Heart left ventricle (tissue), 16 donors: ENCODE measurements at regions not wholly inside any gene's neighbourhood (a gene's known extent, or its start where the extent isn't known, plus 50 kb on each side); places are given as distances from the start of the nearest gene placed in this dataset.

Experiments used
- ATAC-seq, 4 donors: fragments of 200-7000 bp; cut with Tn5 transposase; one replicate each; pipeline ENCODE4 v1.9.1; 2020 to 2022; ENCODE audit warnings: moderate library complexity in 4 of 4, mild to moderate bottlenecking in 3 of 4, moderate number of reproducible peaks in 1 of 4
- DNase-seq, 5 donors: peaks; one replicate each; pipeline ENCODE4 v3.0.0-alpha.2; 2020
- H3K27ac ChIP-seq, 12 donors: fragments of 200-600 bp; sonication (generic) in 4 of 12; one replicate each; pipeline versions ENCODE4 v1.5.0 to v1.8.0; 2016 to 2022; ENCODE audit warnings: mild to moderate bottlenecking in 2 of 12
- H3K27me3 ChIP-seq, 9 donors: fragments of 200-600 bp; sonication (generic) in 2 of 9; one replicate each; pipeline versions ENCODE4 v1.5.1 to v1.8.0; 2016 to 2022; ENCODE audit warnings: mild to moderate bottlenecking in 3 of 9
- H3K36me3 ChIP-seq, 9 donors: fragments of 200-600 bp; sonication (generic) in 2 of 9; one replicate each; pipeline versions ENCODE4 v1.5.0 to v1.8.0; 2018 to 2022; ENCODE audit warnings: mild to moderate bottlenecking in 2 of 9
- H3K4me1 ChIP-seq, 12 donors: fragments of 200-600 bp; sonication (generic) in 4 of 12; one replicate each; pipeline versions ENCODE4 v1.5.0 to v1.8.0; 2016 to 2022; ENCODE audit warnings: mild to moderate bottlenecking in 3 of 12
- H3K4me3 ChIP-seq, 12 donors: fragments of 200-600 bp; sonication (generic) in 4 of 12; one replicate each; pipeline versions ENCODE4 v1.5.0 to v1.8.0; 2017 to 2022; ENCODE audit warnings: mild to moderate bottlenecking in 9 of 12, moderate library complexity in 4 of 12
- H3K9me3 ChIP-seq, 12 donors: fragments of 200-600 bp; sonication (generic) in 4 of 12; one replicate each; pipeline versions ENCODE4 v1.5.0 to v1.8.0; 2016 to 2022; ENCODE audit warnings: mild to moderate bottlenecking in 1 of 12
- POLR2A ChIP-seq, 2 donors: fragments of 450-650 bp; IDR thresholded peaks; one replicate each; pipeline ENCODE4 v1.6.1; 2017; ENCODE audit warnings: antibody characterized with exemption in 2 of 2, mild to moderate bottlenecking in 2 of 2, moderate library complexity in 2 of 2
- WGBS, 4 donors: extraction: QIAGEN DNeasy Blood & Tissue Kit in 2 of 4; methylation state at CpG; one replicate each; pipeline versions ENCODE4 v1.1.5 to v1.1.7; 2013 to 2018; 5-methylcytosine and 5-hydroxymethylcytosine counted together
- intact Hi-C, 10 donors: fragments of 100-400 bp; cut with DNase I; formaldehyde crosslinking; loops; one replicate each; pipeline versions ENCODE4 v1.11.1 to v1.14.2; 2022
- TF ChIP-seq, protein P1 (sequence below), 12 donors: fragments of 200-600 bp; sonication (generic) in 4 of 12; IDR thresholded peaks; one replicate each; pipeline versions ENCODE4 v1.5.0 to v1.8.0; 2018 to 2022; ENCODE audit warnings: antibody characterized with exemption in 12 of 12, mild to moderate bottlenecking in 5 of 12
- donor health status: ischemic (EF 13 %, LVEDD 7.1; RV severe dilation, severe dysfunction).
- donor health status: healthy with polysubstance abuse.
- donor health status: DM: no; HTN: yes; CAD: no.
- donor health status: DM: no; HTN: no; CAD: no.
- donor health status: ischemic (EF 25% LVEDD 6.9; RV normal size, moderate dysfunction).
- donor health status: ischemic (EF 25% LVEDD 5.7; RV mildly dilated, moderate dysfunction).
- donor health status: healthy.
- donor health status: DM: yes; HTN: yes; CAD: no.
- donor health status: ischemic (EF 35%, LVEDD 5.7; RV mildly dilated, moderate dysfunction).
- donor health status: nonischemic (EF 11% LVEDD 7.7; RV severe dilation, severe dysfunction).
- donor health status: DM: yes; HTN: yes; CAD: no.
- donor health status: PGD.
- donor health status: ischemic (EF 29% LVEDD 5.4; RV normal size, mild dysfunction).
- donor health status: nonischemic (EF 23%, LVEDD 6.1; RV moderate dilation, normal function).

DNA sequence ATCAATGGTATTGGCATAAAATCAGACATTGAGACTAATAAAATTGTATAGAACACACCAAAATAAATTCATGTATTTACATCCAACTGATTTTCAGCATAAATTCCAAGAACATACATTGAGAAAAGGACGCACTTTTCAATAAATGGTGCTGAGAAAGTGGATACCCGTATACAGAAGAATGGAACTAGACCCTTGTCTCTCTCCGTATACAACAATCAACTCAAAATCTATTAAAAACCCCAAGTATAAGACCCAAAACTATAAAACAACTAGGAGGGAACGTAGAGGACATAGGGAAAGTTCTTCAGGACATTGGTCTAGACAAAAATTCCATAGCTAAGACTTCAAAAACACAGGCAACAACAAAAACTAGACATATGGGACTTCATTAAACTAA, 97.4 kb downstream of the GGTLC2 start:
- WGBS, 4 donors: 72 to 75% (median 74%) methylated on average over 4 of the region's 4 CpGs
- no peak for ATAC-seq
- H3K4me1 ChIP-seq: no peaks in the 10 kb centered on the region
- H3K27me3 ChIP-seq: peaks cover 0 to 58% (median 19%) of the 10 kb centered on the region in 9 donors
- H3K9me3 ChIP-seq: no peaks in the 10 kb centered on the region
- no peak for TF ChIP-seq POLR2A (IDR thresholded peaks at IDR 0.05)
- TF ChIP-seq, protein P1, sequence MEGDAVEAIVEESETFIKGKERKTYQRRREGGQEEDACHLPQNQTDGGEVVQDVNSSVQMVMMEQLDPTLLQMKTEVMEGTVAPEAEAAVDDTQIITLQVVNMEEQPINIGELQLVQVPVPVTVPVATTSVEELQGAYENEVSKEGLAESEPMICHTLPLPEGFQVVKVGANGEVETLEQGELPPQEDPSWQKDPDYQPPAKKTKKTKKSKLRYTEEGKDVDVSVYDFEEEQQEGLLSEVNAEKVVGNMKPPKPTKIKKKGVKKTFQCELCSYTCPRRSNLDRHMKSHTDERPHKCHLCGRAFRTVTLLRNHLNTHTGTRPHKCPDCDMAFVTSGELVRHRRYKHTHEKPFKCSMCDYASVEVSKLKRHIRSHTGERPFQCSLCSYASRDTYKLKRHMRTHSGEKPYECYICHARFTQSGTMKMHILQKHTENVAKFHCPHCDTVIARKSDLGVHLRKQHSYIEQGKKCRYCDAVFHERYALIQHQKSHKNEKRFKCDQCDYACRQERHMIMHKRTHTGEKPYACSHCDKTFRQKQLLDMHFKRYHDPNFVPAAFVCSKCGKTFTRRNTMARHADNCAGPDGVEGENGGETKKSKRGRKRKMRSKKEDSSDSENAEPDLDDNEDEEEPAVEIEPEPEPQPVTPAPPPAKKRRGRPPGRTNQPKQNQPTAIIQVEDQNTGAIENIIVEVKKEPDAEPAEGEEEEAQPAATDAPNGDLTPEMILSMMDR (IDR thresholded peaks at IDR 0.05): no peak
- no peaks in the 10 kb centered on the region for H3K36me3 ChIP-seq
- intact Hi-C loops: no loop called here
- H3K4me3 ChIP-seq: no peak overlapping the region
- no peak overlapping the region for H3K27ac ChIP-seq
- DNase-seq: no peak

DNA sequence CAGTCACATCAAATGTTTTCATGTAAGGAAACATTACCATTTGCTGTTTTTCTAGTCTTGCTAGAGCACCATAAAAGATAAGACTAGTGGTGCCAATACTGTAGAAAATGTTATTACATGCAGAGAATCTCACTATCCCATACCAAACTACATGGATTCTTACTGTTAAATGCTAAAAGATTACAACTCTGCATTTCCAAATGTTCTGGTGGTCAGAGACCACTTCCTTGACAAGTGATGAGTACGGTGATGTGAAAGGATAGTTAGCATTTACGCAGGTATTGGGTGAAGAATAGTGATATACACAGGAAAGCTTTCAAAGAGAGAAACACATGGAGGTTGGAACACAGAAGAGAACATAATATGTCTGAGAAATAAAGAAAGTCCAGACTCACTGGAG, 98.2 kb downstream of the GGTLC2 start:
- peaks cover 0 to 58% (median 14%) of the 10 kb centered on the region in 9 donors for H3K27me3 ChIP-seq
- H3K4me3 ChIP-seq: no peak overlapping the region
- intact Hi-C loops: no loop called here
- ATAC-seq (no peak), DNase-seq (no peak)
- H3K27ac ChIP-seq: no peak overlapping the region
- H3K36me3 ChIP-seq: no peaks in the 10 kb centered on the region
- TF ChIP-seq, protein P1 (IDR thresholded peaks at IDR 0.05): no peak
- no peak for TF ChIP-seq POLR2A (IDR thresholded peaks at IDR 0.05)
- 87 to 91% (median 89%) methylated on average over 2 of the region's 2 CpGs for WGBS, 4 donors
- H3K9me3 ChIP-seq: no peaks in the 10 kb centered on the region
- no peaks in the 10 kb centered on the region for H3K4me1 ChIP-seq

DNA sequence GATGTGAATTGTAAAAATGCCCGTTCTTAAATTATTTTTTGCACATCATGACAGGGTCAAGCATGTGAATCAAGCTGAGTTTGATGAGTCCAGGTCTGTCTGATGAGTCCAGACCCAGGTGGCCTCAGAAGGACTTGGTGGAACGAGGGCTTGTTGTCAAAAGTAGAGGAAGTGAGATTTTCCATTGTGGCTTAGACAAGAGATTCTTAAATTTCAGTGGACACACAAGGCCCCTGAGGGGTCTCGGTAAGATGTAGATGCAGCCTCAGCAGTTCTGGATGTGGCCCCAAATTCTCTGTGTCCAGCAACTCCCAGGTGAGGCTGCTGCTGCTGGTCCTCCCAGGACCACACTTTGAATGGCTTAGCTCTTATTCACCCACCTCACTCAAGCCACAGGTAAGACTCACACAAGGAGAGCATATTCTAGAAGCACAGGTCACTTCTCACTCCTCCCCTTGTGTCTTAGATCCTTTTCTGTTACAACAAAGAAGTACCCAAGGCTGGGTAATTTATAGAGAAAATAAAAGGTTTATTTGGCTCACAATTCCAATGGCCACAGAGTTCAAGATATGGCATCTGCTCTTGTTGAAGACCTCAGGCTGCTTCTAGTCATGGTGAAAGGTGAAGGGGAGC, 98.8 kb downstream of the GGTLC2 start:
- intact Hi-C loops: no loop called here
- TF ChIP-seq, protein P1 (IDR thresholded peaks at IDR 0.05): no peak
- no peak for TF ChIP-seq POLR2A (IDR thresholded peaks at IDR 0.05)
- no peak for DNase-seq
- Histone ChIP-seq H3K4me3 (no peak overlapping the region), H3K36me3 (no peaks in the 10 kb centered on the region), H3K27ac (no peak overlapping the region), H3K27me3 (peaks cover 0 to 58% (median 14%) of the 10 kb centered on the region in 9 donors), H3K9me3 (no peaks in the 10 kb centered on the region), H3K4me1 (no peaks in the 10 kb centered on the region)
- ATAC-seq: no peak
- 56 to 78% (median 69%) methylated on average over 3 of the region's 3 CpGs for WGBS, 4 donors

DNA sequence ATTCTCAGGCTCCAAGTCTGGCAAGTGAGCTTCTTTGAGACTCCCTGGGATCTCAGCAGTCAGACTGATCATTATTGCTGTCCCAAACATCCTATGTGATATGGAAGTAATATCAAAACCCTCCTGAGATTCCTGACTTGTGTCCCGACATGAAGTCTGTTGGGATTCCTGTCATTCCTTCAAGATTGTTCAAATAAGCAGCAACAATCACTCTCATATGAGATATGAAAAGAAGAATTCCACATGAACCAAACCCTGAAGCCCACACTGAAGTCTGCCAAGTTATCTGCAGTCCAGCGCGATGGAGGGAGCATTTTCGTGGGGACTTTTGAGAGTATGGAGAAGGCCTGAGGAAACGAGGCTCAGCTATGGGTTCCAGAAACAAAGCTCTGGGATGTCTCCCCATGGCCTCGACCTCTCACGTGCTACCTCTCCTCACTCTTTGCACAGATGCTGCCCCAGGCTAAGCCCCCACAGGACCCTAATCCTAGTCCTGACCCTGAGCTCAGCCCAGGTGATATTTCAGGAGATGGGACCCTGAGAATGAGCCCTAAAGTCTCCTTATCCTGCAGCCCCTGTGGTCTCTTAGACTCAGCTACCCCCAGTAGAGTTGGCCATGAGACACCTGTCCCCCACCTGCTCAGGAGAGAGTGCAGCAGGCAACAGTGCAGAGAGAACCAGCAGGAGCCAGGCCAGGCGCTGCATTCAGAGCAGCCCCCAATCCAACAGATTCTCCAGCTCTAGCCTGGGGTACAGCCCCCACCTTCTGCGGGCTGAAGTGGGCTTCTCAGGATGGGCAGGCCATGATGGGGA, 100.2 kb downstream of the GGTLC2 start:
- no peak overlapping the region for H3K4me3 ChIP-seq
- no peaks in the 10 kb centered on the region for H3K9me3 ChIP-seq
- TF ChIP-seq, protein P1 (IDR thresholded peaks at IDR 0.05): no peak
- TF ChIP-seq POLR2A (IDR thresholded peaks at IDR 0.05): no peak
- H3K36me3 ChIP-seq: no peaks in the 10 kb centered on the region
- no peak for DNase-seq
- no peaks in the 10 kb centered on the region for H3K4me1 ChIP-seq
- H3K27ac ChIP-seq: no peak overlapping the region
- peaks cover 0 to 48% (median 14%) of the 10 kb centered on the region in 9 donors for H3K27me3 ChIP-seq
- intact Hi-C loops: loop anchor here in 1 of 10 donors (5.0 kb wide), 1 partner anchor 282 kb away; no protein-coding TSS in a partner anchor
- WGBS, 4 donors: 70 to 77% (median 72%) methylated on average over 9 of the region's 9 CpGs
- no peak for ATAC-seq
